Stimulated activated naive CD8-positive, alpha-beta T cell treated with anti-CD3 and anti-CD28 coated beads, Interleukin-15, Interleukin-2, amounts not matched to agents 100 ng/mL and 50 ng/mL, for 24 hours (primary cell): ENCODE measurements at regions not wholly inside any gene's neighbourhood (a gene's known extent, or its start where the extent isn't known, plus 50 kb on each side); places are given as distances from the start of the nearest gene placed in this dataset.

Experiments
- H3K27ac Mint-ChIP-seq: one replicate; pipeline ENCODE4 v1.8.0; 2021; ENCODE audit warnings: mild to moderate bottlenecking, mixed read lengths
- H3K27me3 Mint-ChIP-seq: one replicate; pipeline ENCODE4 v1.8.0; 2021; ENCODE audit warnings: mixed read lengths
- H3K36me3 Mint-ChIP-seq: one replicate; pipeline ENCODE4 v1.8.0; 2021; ENCODE audit warnings: low read depth, mixed read lengths
- H3K4me1 Mint-ChIP-seq: one replicate; pipeline ENCODE4 v1.8.0; 2021; ENCODE audit warnings: low read depth, mixed read lengths
- H3K4me3 Mint-ChIP-seq: one replicate; pipeline ENCODE4 v1.8.0; 2021; ENCODE audit warnings: mild to moderate bottlenecking, mixed read lengths
- H3K9me3 Mint-ChIP-seq: one replicate; pipeline ENCODE4 v1.8.0; 2021; ENCODE audit warnings: mixed read lengths

DNA sequence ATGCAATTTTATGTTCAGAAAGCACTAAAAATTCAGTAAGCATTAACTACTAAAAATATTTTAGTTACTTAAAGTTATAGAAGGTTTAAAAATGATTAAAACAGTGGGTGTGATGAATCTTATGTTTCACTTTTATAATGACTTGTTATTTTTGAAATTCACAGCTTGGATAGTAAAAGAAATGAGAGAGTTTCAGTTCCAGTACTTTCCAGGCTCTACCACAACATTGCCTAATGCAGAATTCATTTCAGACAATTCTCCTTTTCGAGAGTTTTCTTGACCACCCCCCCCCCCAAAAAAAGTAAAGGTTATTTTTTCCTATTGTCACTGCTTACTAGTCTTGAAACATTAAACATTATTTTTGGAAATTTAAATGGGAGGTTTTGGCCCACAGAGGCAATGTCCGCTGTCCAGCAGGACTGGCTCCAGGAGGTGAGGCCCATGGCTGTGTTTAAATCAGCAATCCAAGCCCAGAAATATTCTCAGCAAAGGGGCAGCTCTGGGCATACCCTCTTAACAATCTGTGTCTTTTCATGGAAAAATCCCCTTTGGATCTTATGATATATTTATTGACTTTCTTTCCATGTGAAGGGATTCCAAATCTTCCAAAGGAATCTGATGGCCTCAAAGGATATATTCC lies 519.9 kb downstream of the MAFB start:
- no peak overlapping the region for H3K27ac Mint-ChIP-seq
- H3K9me3 Mint-ChIP-seq = no peaks in the 10 kb centered on the region
- peaks cover 12% of the 10 kb centered on the region for H3K27me3 Mint-ChIP-seq
- H3K4me1 Mint-ChIP-seq = no peaks in the 10 kb centered on the region
- H3K4me3 Mint-ChIP-seq = no peak overlapping the region
- no peaks in the 10 kb centered on the region for H3K36me3 Mint-ChIP-seq

DNA sequence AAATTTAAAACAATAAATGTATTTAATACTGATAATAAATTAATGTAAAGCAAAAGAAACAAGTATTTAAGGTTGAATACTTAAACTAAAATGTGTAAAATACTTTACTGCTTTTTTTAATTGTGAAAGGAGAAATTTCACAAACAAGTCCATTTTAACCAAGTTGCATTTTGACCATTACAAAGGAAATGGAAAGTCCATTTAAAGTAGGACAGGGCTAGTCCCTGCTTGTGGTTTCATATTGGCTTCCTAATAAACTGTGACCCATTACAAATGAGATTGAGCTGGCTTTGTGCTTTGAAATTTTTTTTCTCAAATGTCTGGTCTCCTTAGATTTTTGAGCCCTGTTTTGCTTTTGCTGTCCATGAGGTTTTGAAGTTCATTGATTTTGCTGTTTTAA lies 527.6 kb downstream of the MAFB start:
- Mint-ChIP-seq H3K4me3 (no peak overlapping the region), H3K27me3 (peaks cover 4% of the 10 kb centered on the region), H3K9me3 (no peaks in the 10 kb centered on the region), H3K4me1 (no peaks in the 10 kb centered on the region), H3K27ac (no peak overlapping the region), H3K36me3 (no peaks in the 10 kb centered on the region)

DNA sequence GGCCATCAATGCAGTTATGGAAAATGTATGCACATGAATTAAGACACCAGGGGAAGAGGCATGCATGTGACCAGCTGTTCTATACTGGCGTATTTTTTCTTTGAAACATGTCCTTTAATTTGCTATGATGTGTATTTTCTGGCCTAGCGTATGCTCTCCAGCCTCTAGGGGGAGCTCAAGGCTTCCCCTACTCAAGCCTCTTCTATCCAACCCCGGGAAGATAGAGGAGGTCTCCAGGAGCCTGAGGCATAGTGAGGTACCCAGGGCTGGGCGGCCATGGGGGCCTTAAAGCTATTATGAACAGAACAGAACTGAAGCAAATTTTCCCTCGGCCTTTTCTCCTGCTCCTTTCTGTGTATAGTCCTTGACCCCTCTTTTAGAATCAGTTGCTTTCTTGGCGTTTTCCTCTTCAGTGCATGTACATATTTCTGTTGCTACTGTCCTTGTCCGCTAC lies 528.9 kb downstream of the MAFB start:
- Mint-ChIP-seq H3K4me1 (no peaks in the 10 kb centered on the region), H3K27ac (no peak overlapping the region), H3K9me3 (no peaks in the 10 kb centered on the region), H3K36me3 (no peaks in the 10 kb centered on the region), H3K4me3 (no peak overlapping the region), H3K27me3 (peaks cover 4% of the 10 kb centered on the region)

DNA sequence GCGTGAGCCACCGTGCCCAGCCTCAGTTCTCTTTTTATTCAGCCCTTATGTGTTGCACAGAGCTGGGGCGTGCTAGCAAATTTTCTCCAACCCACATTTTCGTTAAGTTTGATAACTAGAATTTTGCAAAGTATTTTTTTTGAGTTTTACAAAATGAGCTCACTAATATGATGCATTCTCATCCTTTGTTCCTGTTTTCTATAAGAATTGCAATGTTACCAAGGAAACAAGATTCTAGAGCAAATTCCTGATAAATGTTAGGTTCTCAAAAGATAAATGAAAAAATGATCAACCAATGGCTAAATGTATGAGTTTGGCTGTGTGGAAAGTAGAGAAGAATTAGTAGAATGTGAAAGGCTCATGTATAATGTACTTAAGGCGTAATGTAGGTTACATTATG lies 529.8 kb downstream of the MAFB start:
- no peaks in the 10 kb centered on the region for H3K9me3 Mint-ChIP-seq
- no peak overlapping the region for H3K4me3 Mint-ChIP-seq
- no peaks in the 10 kb centered on the region for H3K4me1 Mint-ChIP-seq
- no peak overlapping the region for H3K27ac Mint-ChIP-seq
- no peaks in the 10 kb centered on the region for H3K36me3 Mint-ChIP-seq
- peaks cover 4% of the 10 kb centered on the region for H3K27me3 Mint-ChIP-seq

DNA sequence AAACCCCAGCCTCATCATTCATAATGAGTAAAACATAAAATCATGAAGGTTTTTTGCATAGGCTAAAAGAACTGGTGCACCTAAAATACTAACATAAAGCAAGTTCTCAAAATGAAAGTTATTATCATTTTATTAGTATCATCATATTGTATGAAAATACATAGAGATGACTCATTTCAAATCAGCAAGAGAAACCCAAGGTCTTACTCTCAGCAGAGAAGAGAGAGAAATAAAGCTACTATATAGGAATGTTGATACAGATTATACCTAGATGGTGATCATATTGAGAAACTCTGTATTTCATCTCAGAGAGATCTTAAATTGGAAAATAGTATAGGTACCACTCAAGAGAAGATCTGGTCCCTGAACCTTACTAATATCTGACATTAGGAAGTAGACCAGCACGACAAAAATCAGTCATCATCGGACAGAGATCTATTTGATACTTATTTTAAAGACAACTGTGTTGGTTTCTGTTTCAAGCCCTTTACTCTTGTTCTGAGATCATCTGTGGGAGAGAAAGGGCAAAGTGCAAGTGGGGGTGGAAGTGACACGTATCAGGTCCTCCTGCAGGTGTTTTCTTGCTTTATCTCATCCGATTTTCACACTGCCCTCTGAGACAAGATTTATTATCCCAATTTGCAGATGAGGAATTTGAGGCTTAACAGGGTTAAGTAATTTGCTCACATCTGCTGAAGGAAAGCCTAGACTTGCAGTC lies 532.3 kb downstream of the MAFB start:
- Mint-ChIP-seq H3K27ac (no peak overlapping the region), H3K9me3 (no peaks in the 10 kb centered on the region), H3K4me3 (no peak overlapping the region), H3K27me3 (peaks cover 4% of the 10 kb centered on the region), H3K36me3 (no peaks in the 10 kb centered on the region), H3K4me1 (no peaks in the 10 kb centered on the region)

DNA sequence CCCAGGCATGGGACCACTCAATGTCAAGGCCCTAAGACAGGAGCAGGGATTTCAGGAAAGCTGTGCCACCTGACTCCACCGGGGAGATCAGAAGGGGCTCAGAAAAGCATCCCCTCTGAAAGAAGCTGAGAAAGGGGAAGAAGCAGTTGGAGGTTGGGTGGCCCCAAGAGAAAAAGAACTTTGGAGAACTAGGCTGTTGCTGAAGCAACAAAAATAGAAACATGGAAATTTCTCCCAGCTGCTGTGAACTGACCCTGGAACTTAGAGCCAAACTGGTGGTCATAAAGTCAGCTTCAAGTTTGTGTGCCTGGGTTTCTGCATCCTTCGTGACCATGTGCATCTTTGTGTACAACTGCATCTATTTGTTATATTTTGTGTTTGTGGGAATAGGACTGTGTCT lies 534.5 kb downstream of the MAFB start:
- Mint-ChIP-seq H3K9me3 (no peaks in the 10 kb centered on the region), H3K27me3 (peaks cover 4% of the 10 kb centered on the region), H3K27ac (no peak overlapping the region), H3K36me3 (no peaks in the 10 kb centered on the region), H3K4me3 (no peak overlapping the region), H3K4me1 (no peaks in the 10 kb centered on the region)

DNA sequence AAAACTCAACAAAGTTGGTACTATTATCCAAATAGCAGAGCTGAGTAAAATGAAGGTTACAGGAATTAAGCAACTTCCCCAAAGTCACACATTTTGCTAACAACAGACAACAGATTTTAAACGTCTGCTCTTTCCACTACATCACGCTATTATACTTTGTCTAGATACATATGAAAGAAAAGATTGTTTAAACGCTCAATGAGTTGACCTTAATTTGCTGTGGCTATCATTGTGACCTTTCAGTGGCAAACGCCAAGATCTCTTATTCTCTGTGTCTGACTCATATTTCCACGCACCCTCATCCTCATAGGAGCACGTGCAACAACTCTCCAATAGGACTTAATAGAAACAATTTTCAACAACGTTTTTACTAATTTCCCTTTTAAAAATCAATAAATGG lies 540.1 kb downstream of the MAFB start:
- Mint-ChIP-seq H3K9me3 (no peaks in the 10 kb centered on the region), H3K27ac (no peak overlapping the region), H3K36me3 (no peaks in the 10 kb centered on the region), H3K27me3 (no peaks in the 10 kb centered on the region), H3K4me3 (no peak overlapping the region), H3K4me1 (no peaks in the 10 kb centered on the region)

DNA sequence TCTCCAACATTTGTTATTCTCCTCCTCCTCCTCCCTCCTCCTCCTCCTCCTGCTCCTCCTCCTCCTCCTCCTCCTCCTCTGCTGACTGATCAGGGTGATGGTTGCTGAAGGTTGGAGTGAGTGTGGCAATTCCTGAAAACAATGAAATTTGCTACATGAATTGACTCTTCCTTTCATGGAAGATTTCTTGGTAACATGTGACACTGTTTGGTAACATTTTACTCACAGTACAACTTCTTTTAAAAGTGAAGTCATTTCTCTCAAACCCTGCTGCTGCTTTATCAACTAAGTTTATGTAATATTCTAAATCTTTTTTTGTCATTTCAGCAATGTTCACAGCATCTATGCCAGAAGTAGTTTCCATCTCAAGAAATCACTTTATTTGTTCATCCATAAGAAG lies 543.0 kb downstream of the MAFB start:
- H3K36me3 Mint-ChIP-seq = no peaks in the 10 kb centered on the region
- H3K4me1 Mint-ChIP-seq = no peaks in the 10 kb centered on the region
- H3K27me3 Mint-ChIP-seq = peaks cover 1% of the 10 kb centered on the region
- H3K27ac Mint-ChIP-seq = no peak overlapping the region
- H3K9me3 Mint-ChIP-seq = no peaks in the 10 kb centered on the region
- no peak overlapping the region for H3K4me3 Mint-ChIP-seq

DNA sequence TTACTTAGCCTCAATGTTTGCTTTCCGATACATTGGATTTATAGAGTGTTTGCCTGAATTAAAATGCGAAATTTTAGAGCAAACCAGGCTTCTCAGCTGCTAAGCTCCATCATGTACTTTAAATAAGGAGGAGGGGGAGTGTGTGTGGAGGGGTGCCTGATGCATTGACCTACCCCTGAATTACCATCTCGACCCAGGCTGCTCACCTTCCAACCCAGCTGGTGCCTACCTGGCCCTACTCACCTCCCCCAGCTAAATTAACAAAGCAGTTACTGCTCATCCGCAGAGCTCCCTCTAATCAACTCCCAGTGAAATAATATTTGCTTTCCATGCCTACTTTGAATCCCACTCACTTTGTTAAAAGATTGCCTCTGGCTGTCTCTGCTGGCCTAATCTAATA lies 544.5 kb downstream of the MAFB start:
- Mint-ChIP-seq H3K4me1 (no peaks in the 10 kb centered on the region), H3K27ac (no peak overlapping the region), H3K27me3 (peaks cover 9% of the 10 kb centered on the region), H3K4me3 (no peak overlapping the region), H3K9me3 (no peaks in the 10 kb centered on the region), H3K36me3 (no peaks in the 10 kb centered on the region)

DNA sequence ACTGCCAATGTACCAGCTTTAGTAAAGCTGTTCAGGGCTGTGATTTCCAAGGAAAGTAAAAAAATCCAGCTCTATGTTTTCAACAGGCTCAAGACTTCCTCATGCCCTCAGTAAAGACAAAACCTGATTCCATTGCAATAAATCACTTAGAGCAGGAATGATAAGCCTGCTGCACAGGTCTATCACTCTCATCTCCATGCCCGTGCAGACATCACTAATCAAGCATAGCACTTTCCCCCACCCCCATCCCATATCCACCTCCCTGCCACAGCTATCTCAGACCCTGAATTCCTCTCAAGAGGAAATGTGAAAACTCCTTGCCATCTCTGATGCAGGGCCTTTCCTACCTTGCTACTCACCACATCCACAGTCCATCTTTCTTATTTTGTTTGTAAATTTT lies 554.9 kb downstream of the MAFB start:
- Mint-ChIP-seq H3K36me3 (no peaks in the 10 kb centered on the region), H3K4me3 (no peak overlapping the region), H3K4me1 (no peaks in the 10 kb centered on the region), H3K9me3 (peaks cover 3% of the 10 kb centered on the region), H3K27me3 (peaks cover 3% of the 10 kb centered on the region), H3K27ac (no peak overlapping the region)

DNA sequence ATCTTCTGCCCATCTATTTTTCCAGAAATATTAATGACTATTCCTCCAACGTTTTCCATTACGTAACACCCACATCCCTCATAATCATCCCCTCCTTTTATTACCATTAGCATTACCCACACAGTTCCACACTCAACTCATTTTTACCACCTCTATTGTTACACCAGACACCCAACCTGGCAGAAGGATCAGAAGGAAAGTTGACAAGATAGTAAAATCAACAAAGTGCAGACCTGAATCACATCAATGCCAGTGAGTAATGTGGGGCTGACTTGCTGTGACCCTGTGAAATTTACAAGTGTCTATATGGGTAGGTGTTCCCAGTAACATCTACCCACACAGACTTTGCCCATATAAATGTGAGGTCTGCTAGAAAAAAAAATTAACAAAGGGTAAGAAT lies 568.2 kb downstream of the MAFB start:
- Mint-ChIP-seq H3K9me3 (no peaks in the 10 kb centered on the region), H3K36me3 (no peaks in the 10 kb centered on the region), H3K4me1 (no peaks in the 10 kb centered on the region), H3K27ac (no peak overlapping the region), H3K27me3 (peaks cover 15% of the 10 kb centered on the region), H3K4me3 (no peak overlapping the region)

DNA sequence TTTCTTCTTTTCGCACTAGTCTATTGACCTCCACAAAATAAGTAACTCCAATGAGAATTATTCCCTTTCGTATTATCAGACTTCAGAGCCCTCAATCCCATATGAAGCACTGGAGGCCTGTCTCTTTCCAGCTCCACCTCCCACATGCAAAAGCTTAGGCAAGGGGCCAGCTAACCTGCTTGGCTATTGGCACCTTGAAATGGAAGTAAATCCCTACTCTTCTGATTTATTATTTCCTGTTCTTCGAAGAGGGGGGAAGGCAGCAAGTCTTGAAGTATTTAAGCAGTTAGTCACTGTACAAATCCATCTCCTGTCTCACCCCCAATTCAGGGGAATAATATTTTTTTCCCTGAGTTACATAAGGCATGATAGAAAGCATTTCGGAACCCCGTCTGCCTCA lies 577.8 kb downstream of the MAFB start:
- H3K4me3 Mint-ChIP-seq = no peak overlapping the region
- H3K27me3 Mint-ChIP-seq = peaks cover 9% of the 10 kb centered on the region
- no peaks in the 10 kb centered on the region for H3K36me3 Mint-ChIP-seq
- no peaks in the 10 kb centered on the region for H3K4me1 Mint-ChIP-seq
- no peak overlapping the region for H3K27ac Mint-ChIP-seq
- no peaks in the 10 kb centered on the region for H3K9me3 Mint-ChIP-seq

DNA sequence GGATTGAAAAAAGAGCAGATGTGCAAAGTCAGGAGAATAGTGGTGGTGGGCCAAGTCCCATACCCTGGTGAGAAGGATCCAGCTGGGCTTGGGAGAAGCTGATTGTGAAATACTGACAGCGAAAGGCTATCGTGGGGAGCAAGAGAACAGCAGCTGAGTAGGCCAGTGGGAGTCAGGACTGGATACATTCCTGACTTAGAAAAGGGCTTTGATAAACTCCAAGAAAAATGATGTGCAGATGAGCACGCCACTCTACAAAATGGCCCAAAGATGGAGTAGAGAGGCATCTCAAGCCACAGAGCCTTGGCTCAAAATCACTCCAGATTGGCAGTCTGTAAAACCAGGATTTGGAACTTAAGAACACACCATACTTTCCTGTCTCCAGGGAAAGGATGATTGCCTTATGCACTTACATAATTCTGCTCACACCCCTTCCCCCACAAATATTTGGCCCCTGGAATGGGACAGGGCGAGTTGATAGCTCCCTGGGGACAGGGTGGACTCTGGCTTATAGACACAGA lies 578.7 kb downstream of the MAFB start:
- H3K27ac Mint-ChIP-seq = no peak overlapping the region
- H3K4me3 Mint-ChIP-seq = no peak overlapping the region
- peaks cover 4% of the 10 kb centered on the region for H3K27me3 Mint-ChIP-seq
- H3K9me3 Mint-ChIP-seq = no peaks in the 10 kb centered on the region
- H3K4me1 Mint-ChIP-seq = no peaks in the 10 kb centered on the region
- H3K36me3 Mint-ChIP-seq = no peaks in the 10 kb centered on the region

DNA sequence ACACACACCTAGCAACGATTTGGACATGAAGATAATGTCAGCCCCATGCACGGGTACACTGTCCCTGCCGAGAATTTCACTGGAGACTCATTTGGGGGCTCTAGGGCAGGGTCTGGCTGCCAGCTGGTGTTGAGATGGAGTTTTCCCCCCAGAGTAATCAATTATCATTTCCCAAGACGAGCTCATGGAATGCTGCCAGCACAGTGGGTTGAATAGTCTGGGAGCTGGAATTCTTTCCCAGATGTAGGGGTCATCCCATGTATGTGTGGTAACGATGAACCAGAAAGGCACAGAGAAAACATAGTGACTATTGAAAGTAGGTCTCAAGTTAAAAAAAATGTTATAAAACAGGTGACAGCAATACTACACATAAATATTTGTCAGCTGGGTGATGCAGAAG lies 579.9 kb downstream of the MAFB start:
- H3K27ac Mint-ChIP-seq = no peak overlapping the region
- no peaks in the 10 kb centered on the region for H3K4me1 Mint-ChIP-seq
- no peak overlapping the region for H3K4me3 Mint-ChIP-seq
- H3K27me3 Mint-ChIP-seq = no peaks in the 10 kb centered on the region
- H3K9me3 Mint-ChIP-seq = no peaks in the 10 kb centered on the region
- H3K36me3 Mint-ChIP-seq = no peaks in the 10 kb centered on the region

DNA sequence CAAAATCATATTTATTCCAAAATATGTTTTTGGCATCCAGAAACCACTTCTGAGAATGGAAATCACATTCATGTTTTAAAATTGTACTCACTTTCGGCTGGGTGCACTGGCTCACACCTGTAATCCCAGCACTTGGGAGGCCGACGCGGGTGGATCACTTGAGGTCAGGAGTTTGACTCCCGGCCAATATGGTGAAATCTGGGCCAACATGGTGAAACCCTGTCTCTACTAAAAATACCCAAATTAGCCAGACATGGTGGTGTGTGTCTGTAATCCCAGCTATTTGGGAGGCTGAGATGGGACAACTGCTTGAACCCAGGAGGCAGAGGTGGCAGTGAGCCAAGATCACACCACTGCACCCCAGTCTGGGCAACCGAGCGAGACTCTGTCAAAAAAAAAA lies 580.7 kb downstream of the MAFB start:
- no peaks in the 10 kb centered on the region for H3K27me3 Mint-ChIP-seq

DNA sequence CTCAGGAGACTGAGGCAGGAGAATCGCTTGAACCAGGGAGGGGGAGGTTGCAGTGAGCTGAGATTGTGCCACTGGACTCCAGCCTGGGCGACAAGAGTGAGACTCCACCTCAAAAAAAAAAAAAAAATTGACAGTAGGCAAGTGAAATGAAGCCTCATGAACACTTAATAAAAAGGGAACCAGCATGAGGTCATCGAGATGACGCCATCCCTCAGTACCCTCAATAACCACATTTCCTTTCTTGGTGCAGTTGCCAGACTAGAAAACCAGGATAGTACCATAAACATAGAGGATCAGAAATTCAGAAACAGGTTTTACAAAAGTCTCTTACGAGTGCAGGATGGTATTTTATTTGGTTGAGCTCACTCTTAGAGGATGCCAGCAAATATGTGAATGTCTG lies 584.1 kb downstream of the MAFB start:
- H3K27me3 Mint-ChIP-seq = no peaks in the 10 kb centered on the region
- no peaks in the 10 kb centered on the region for H3K4me1 Mint-ChIP-seq
- H3K9me3 Mint-ChIP-seq = no peaks in the 10 kb centered on the region
- no peak overlapping the region for H3K27ac Mint-ChIP-seq
- no peaks in the 10 kb centered on the region for H3K36me3 Mint-ChIP-seq
- H3K4me3 Mint-ChIP-seq = no peak overlapping the region

More for the DNA sequence above, 580.7 kb downstream of the MAFB start:
- Mint-ChIP-seq H3K4me1 (no peaks in the 10 kb centered on the region), H3K27ac (no peak overlapping the region), H3K36me3 (no peaks in the 10 kb centered on the region), H3K4me3 (no peak overlapping the region), H3K9me3 (no peaks in the 10 kb centered on the region)
